ENCODE measurements at regions not wholly inside any gene's neighbourhood (a gene's known extent, or its start where the extent isn't known, plus 50 kb on each side); places are given as distances from the start of the nearest gene placed in this dataset.

DNA sequence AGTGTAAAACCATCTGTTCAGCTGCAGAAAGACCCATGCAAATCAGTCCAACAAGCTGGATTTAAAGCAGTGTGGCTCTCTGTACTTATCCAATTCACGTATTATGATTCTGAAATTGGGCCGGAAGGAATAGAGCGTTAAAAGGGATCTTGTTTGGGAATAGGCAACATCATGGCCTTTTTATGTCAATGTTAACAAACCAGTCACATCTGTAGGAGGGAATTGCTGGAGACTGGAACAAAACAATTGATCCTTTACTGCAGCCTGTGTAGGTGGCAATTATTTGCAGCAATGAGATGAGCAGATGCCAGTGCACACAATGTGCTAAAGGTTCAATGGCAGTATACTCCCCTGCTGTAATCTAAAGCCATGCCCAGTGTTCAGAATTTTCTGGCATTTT is 887.4 kb upstream of the ROBO1 start:
- no peaks in the 10 kb centered on the region for H3K9me1 ChIP-seq (ENCODE audit: control insufficient read depth, insufficient read depth, low read length)
- no TSS peak for BruUV-seq (replicated peaks)
- no peak overlapping the region for H3K27ac ChIP-seq (ENCODE audit: extremely low read depth, low read depth, low read length)
- intact Hi-C loops (cut with micrococcal nuclease) = no loop called here
- in situ Hi-C loops (cut with MboI) = no loop called here
- no peaks in the 10 kb centered on the region for H3K27me3 ChIP-seq (ENCODE audit: control insufficient read depth in 2 of 2, insufficient read depth in 2 of 2, low read length in 2 of 2)
- H3K9ac ChIP-seq (ENCODE audit: insufficient read depth in 1 of 2, low read depth in 2 of 2, low read length in 2 of 2) = no peak overlapping the region
- no peaks in the 10 kb centered on the region for H3K79me2 ChIP-seq (ENCODE audit: control insufficient read depth, insufficient read depth, low read length)
- H3K4me1 ChIP-seq (replicated peaks in 1 of 2; ENCODE audit: control insufficient read depth in 2 of 2, insufficient read depth in 2 of 2, low read length in 2 of 2) = no peaks in the 10 kb centered on the region
- ATAC-seq (no peak), FAIRE-seq (no peak), DNase-seq (ENCODE audit: extremely low read depth in 1 of 4, low spot score in 3 of 4) (no peak)
- H3K36me3 ChIP-seq (ENCODE audit: control insufficient read depth, insufficient read depth, low read length) = no peaks in the 10 kb centered on the region
- H4K20me1 ChIP-seq (replicated peaks; ENCODE audit: control insufficient read depth, insufficient read depth, low read length) = no peaks in the 10 kb centered on the region
- H3K4me3 ChIP-seq = no peak overlapping the region
- WGBS (ENCODE audit: insufficient coverage, low coverage, missing lambda C conversion rate) = 28% methylated on average over 3 of the region's 3 CpGs
- POLR2A ChIA-PET = no interaction called here
- no peak overlapping the region for H2AFZ ChIP-seq (ENCODE audit: low read depth, low read length)
- H3K9me3 ChIP-seq (replicated peaks; ENCODE audit: control insufficient read depth, insufficient read depth, low read depth, low read length) = no peaks in the 10 kb centered on the region; the same call in 1 of the 2 replicates
- CTCF ChIA-PET (ENCODE audit: low intra/inter-chr PET ratio) = no interaction called here
- no peak overlapping the region for H3K4me2 ChIP-seq (ENCODE audit: insufficient read depth, low read length)
- TF ChIP-seq ZNF696 (CRISPR knock-in tag; conservative IDR thresholded peaks at IDR 0.05) (no peak), POLR2AphosphoS5 (IDR thresholded peaks at IDR 0.05; ENCODE audit: control insufficient read depth, insufficient read depth, low read depth, low read length) (no peak), DNMT1 (IDR thresholded peaks at IDR 0.05) (no peak), PML (IDR thresholded peaks at IDR 0.05; ENCODE audit: low read length) (no peak), MEF2A (IDR thresholded peaks at IDR 0.05; ENCODE audit: control insufficient read depth, low read depth, low read length) (no peak), IFI16 (CRISPR knock-in tag; IDR thresholded peaks at IDR 0.05) (no peak), NCOA2 (IDR thresholded peaks at IDR 0.05; ENCODE audit: partially characterized antibody in 2 of 2) (no peak)
- TF ChIP-seq, protein P1, sequence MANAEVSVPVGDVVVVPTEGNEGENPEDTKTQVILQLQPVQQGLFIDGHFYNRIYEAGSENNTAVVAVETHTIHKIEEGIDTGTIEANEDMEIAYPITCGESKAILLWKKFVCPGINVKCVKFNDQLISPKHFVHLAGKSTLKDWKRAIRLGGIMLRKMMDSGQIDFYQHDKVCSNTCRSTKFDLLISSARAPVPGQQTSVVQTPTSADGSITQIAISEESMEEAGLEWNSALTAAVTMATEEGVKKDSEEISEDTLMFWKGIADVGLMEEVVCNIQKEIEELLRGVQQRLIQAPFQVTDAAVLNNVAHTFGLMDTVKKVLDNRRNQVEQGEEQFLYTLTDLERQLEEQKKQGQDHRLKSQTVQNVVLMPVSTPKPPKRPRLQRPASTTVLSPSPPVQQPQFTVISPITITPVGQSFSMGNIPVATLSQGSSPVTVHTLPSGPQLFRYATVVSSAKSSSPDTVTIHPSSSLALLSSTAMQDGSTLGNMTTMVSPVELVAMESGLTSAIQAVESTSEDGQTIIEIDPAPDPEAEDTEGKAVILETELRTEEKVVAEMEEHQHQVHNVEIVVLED (CRISPR knock-in tag; IDR thresholded peaks at IDR 0.05) = no peak
- TF ChIP-seq, protein P2, sequence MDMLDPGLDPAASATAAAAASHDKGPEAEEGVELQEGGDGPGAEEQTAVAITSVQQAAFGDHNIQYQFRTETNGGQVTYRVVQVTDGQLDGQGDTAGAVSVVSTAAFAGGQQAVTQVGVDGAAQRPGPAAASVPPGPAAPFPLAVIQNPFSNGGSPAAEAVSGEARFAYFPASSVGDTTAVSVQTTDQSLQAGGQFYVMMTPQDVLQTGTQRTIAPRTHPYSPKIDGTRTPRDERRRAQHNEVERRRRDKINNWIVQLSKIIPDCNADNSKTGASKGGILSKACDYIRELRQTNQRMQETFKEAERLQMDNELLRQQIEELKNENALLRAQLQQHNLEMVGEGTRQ (CRISPR knock-in tag; IDR thresholded peaks at IDR 0.05) = no peak
- TF ChIP-seq, protein P3, sequence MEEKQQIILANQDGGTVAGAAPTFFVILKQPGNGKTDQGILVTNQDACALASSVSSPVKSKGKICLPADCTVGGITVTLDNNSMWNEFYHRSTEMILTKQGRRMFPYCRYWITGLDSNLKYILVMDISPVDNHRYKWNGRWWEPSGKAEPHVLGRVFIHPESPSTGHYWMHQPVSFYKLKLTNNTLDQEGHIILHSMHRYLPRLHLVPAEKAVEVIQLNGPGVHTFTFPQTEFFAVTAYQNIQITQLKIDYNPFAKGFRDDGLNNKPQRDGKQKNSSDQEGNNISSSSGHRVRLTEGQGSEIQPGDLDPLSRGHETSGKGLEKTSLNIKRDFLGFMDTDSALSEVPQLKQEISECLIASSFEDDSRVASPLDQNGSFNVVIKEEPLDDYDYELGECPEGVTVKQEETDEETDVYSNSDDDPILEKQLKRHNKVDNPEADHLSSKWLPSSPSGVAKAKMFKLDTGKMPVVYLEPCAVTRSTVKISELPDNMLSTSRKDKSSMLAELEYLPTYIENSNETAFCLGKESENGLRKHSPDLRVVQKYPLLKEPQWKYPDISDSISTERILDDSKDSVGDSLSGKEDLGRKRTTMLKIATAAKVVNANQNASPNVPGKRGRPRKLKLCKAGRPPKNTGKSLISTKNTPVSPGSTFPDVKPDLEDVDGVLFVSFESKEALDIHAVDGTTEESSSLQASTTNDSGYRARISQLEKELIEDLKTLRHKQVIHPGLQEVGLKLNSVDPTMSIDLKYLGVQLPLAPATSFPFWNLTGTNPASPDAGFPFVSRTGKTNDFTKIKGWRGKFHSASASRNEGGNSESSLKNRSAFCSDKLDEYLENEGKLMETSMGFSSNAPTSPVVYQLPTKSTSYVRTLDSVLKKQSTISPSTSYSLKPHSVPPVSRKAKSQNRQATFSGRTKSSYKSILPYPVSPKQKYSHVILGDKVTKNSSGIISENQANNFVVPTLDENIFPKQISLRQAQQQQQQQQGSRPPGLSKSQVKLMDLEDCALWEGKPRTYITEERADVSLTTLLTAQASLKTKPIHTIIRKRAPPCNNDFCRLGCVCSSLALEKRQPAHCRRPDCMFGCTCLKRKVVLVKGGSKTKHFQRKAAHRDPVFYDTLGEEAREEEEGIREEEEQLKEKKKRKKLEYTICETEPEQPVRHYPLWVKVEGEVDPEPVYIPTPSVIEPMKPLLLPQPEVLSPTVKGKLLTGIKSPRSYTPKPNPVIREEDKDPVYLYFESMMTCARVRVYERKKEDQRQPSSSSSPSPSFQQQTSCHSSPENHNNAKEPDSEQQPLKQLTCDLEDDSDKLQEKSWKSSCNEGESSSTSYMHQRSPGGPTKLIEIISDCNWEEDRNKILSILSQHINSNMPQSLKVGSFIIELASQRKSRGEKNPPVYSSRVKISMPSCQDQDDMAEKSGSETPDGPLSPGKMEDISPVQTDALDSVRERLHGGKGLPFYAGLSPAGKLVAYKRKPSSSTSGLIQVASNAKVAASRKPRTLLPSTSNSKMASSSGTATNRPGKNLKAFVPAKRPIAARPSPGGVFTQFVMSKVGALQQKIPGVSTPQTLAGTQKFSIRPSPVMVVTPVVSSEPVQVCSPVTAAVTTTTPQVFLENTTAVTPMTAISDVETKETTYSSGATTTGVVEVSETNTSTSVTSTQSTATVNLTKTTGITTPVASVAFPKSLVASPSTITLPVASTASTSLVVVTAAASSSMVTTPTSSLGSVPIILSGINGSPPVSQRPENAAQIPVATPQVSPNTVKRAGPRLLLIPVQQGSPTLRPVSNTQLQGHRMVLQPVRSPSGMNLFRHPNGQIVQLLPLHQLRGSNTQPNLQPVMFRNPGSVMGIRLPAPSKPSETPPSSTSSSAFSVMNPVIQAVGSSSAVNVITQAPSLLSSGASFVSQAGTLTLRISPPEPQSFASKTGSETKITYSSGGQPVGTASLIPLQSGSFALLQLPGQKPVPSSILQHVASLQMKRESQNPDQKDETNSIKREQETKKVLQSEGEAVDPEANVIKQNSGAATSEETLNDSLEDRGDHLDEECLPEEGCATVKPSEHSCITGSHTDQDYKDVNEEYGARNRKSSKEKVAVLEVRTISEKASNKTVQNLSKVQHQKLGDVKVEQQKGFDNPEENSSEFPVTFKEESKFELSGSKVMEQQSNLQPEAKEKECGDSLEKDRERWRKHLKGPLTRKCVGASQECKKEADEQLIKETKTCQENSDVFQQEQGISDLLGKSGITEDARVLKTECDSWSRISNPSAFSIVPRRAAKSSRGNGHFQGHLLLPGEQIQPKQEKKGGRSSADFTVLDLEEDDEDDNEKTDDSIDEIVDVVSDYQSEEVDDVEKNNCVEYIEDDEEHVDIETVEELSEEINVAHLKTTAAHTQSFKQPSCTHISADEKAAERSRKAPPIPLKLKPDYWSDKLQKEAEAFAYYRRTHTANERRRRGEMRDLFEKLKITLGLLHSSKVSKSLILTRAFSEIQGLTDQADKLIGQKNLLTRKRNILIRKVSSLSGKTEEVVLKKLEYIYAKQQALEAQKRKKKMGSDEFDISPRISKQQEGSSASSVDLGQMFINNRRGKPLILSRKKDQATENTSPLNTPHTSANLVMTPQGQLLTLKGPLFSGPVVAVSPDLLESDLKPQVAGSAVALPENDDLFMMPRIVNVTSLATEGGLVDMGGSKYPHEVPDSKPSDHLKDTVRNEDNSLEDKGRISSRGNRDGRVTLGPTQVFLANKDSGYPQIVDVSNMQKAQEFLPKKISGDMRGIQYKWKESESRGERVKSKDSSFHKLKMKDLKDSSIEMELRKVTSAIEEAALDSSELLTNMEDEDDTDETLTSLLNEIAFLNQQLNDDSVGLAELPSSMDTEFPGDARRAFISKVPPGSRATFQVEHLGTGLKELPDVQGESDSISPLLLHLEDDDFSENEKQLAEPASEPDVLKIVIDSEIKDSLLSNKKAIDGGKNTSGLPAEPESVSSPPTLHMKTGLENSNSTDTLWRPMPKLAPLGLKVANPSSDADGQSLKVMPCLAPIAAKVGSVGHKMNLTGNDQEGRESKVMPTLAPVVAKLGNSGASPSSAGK (IDR thresholded peaks at IDR 0.05) = no peak

Measured in K562 (cell line).